GM18861 (cell line): ENCODE measurements at regions not wholly inside any gene's neighbourhood (a gene's known extent, or its start where the extent isn't known, plus 50 kb on each side); places are given as distances from the start of the nearest gene placed in this dataset.

Experiments
- ATAC-seq: cut with Tn5 transposase; IDR thresholded peaks from one replicate; pipeline ENCODE4 v1.9.1; 2021; ENCODE audit not compliant: unreplicated experiment

GRCh38 chr1:213914392-213914791 is 73.4 kb upstream of the PROX1 start:
- ATAC-seq: no peak

GRCh38 chr1:213921311-213921710 is 66.5 kb upstream of the PROX1 start:
- no peak for ATAC-seq

- no peak for ATAC-seq
Observed at GRCh38 chr1:213921712-213922111, 66.1 kb upstream of the PROX1 start.

- no peak for ATAC-seq
Observed at GRCh38 chr1:213925531-213926182, 62.1 kb upstream of the PROX1 start.

GRCh38 chr1:213927846-213928245 is 59.9 kb upstream of the PROX1 start:
- no peak for ATAC-seq

- ATAC-seq: no peak
Observed at GRCh38 chr1:213929398-213929797, 58.4 kb upstream of the PROX1 start.

- no peak for ATAC-seq
Observed at GRCh38 chr1:213931836-213932235, 55.9 kb upstream of the PROX1 start.

GRCh38 chr1:213933336-213933735 is 54.4 kb upstream of the PROX1 start:
- ATAC-seq: no peak

- no peak for ATAC-seq
Observed at GRCh38 chr1:213934649-213935048, 53.1 kb upstream of the PROX1 start.

GRCh38 chr1:213936571-213936970 is 51.2 kb upstream of the PROX1 start:
- ATAC-seq: no peak
